ENCODE measurements at regions not wholly inside any gene's neighbourhood (a gene's known extent, or its start where the extent isn't known, plus 50 kb on each side); places are given as distances from the start of the nearest gene placed in this dataset.
"Not testable (repeated sequence)": the region's sequence is repeated elsewhere in the genome, so short reads cannot be mapped to it uniquely, and the experiment has no call there.

GRCh38 chr20:30811885-30812671 lies 445.4 kb upstream of the DEFB115 start:
- no peaks in the 10 kb centered on the region for H3K27me3 ChIP-seq (ENCODE audit: control insufficient read depth, insufficient read depth, low read length)
- CTCF ChIA-PET, result no interaction called here
- POLR2A ChIA-PET, result no interaction called here
- TF ChIP-seq, protein P1, sequence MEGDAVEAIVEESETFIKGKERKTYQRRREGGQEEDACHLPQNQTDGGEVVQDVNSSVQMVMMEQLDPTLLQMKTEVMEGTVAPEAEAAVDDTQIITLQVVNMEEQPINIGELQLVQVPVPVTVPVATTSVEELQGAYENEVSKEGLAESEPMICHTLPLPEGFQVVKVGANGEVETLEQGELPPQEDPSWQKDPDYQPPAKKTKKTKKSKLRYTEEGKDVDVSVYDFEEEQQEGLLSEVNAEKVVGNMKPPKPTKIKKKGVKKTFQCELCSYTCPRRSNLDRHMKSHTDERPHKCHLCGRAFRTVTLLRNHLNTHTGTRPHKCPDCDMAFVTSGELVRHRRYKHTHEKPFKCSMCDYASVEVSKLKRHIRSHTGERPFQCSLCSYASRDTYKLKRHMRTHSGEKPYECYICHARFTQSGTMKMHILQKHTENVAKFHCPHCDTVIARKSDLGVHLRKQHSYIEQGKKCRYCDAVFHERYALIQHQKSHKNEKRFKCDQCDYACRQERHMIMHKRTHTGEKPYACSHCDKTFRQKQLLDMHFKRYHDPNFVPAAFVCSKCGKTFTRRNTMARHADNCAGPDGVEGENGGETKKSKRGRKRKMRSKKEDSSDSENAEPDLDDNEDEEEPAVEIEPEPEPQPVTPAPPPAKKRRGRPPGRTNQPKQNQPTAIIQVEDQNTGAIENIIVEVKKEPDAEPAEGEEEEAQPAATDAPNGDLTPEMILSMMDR (IDR thresholded peaks at IDR 0.05; ENCODE audit: insufficient read depth, low read depth, low read length), result no peak
- H3K36me3 ChIP-seq (ENCODE audit: control insufficient read depth, insufficient read depth, low read length), result no peaks in the 10 kb centered on the region
- no peak overlapping the region for H3K4me3 ChIP-seq (ENCODE audit: low read depth, low read length)
- no peak for DNase-seq (ENCODE audit: low read depth)

DNA sequence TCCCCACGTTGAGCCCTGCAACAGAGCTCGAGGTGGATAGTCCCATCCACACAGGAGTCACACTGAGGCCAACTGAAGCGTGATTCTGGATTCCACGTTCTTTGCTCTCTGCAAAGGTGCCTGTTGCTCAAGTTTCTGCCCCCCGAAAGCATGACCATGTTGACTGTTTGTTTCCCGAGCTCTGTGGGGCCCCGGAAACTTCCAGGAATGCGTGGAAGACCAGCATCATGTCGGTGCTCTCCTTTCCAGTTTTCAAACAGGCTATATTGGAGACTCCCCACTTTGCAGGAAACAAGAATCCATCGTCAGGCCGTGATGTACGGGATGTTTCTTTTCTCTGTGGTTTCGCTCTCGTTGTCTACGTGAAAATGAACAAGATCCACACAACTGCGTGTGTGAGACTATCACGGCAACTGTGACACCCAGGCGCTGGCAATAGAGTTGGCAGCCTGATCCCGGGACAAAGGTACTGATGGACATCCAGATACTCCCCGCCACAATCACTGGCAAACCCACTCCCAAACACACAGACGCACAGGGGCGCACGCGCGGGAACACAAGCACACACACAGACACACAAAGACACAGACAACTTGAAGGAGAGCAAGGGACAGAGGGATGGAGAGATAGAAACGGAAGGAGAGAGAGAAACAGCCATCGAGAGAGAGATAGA lies 444.6 kb upstream of the DEFB115 start:
- POLR2A ChIA-PET, result no interaction called here
- H3K4me3 ChIP-seq (ENCODE audit: low read depth, low read length), result no peak overlapping the region
- TF ChIP-seq, protein P1 (IDR thresholded peaks at IDR 0.05; ENCODE audit: insufficient read depth, low read depth, low read length), result no peak
- no peaks in the 10 kb centered on the region for H3K36me3 ChIP-seq (ENCODE audit: control insufficient read depth, insufficient read depth, low read length)
- no peak for DNase-seq (ENCODE audit: low read depth)
- no peaks in the 10 kb centered on the region for H3K27me3 ChIP-seq (ENCODE audit: control insufficient read depth, insufficient read depth, low read length)
- CTCF ChIA-PET, result no interaction called here

- H3K36me3 ChIP-seq (ENCODE audit: control insufficient read depth, insufficient read depth, low read length); POLR2A ChIA-PET; CTCF ChIA-PET; H3K4me3 ChIP-seq (ENCODE audit: low read depth, low read length); DNase-seq (ENCODE audit: low read depth); H3K27me3 ChIP-seq (ENCODE audit: control insufficient read depth, insufficient read depth, low read length): not testable (repeated sequence)
Measured at GRCh38 chr20:30813412-30814311, 443.8 kb upstream of the DEFB115 start.

GRCh38 chr20:30814312-30814639 lies 443.2 kb upstream of the DEFB115 start:
- H3K4me3 ChIP-seq (ENCODE audit: low read depth, low read length); DNase-seq (ENCODE audit: low read depth); POLR2A ChIA-PET; H3K27me3 ChIP-seq (ENCODE audit: control insufficient read depth, insufficient read depth, low read length); CTCF ChIA-PET; H3K36me3 ChIP-seq (ENCODE audit: control insufficient read depth, insufficient read depth, low read length): not testable (repeated sequence)

GRCh38 chr20:30815027-30815576 lies 442.4 kb upstream of the DEFB115 start:
- H3K36me3 ChIP-seq (ENCODE audit: control insufficient read depth, insufficient read depth, low read length); CTCF ChIA-PET; POLR2A ChIA-PET; DNase-seq (ENCODE audit: low read depth); H3K4me3 ChIP-seq (ENCODE audit: low read depth, low read length); H3K27me3 ChIP-seq (ENCODE audit: control insufficient read depth, insufficient read depth, low read length): not testable (repeated sequence)

DNA sequence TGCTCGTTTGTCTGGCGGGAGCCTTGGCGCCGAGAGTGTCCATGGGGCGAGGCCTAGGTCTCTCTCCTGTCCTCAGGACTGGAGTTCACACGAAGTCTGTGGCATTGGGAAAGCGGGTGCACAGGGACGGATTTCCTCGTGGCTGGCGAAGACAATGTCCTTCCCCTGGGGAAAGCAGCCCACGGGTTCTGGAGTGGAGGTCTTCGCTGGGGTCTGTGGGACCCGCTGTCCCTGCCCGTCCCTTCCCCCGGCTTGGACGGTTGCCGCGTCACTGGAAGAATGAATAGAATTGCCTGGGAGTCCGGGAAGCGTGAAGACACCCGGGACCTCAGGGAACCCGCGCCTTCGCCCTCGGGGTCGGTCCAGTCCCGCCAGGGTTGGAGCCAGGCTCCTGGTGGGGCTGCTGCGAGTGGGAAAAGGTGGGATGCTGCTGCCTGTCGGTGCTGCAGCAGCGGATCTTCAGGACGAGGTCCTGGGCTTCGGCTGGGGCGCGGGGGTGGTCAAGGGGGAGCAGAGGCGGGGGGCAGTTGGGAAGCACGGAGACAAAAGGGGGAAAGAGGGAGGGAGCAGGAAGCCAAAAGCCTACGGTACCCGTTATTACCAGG lies 441.8 kb upstream of the DEFB115 start:
- TF ChIP-seq, protein P1 (IDR thresholded peaks at IDR 0.05; ENCODE audit: insufficient read depth, low read depth, low read length), result no peak
- POLR2A ChIA-PET, result no interaction called here
- no peak for DNase-seq (ENCODE audit: low read depth)
- Histone ChIP-seq H3K36me3 (ENCODE audit: control insufficient read depth, insufficient read depth, low read length) (no peaks in the 10 kb centered on the region), H3K27me3 (ENCODE audit: control insufficient read depth, insufficient read depth, low read length) (no peaks in the 10 kb centered on the region), H3K4me3 (ENCODE audit: low read depth, low read length) (no peak overlapping the region)
- CTCF ChIA-PET, result no interaction called here
